ENCODE measurements at regions not wholly inside any gene's neighbourhood (a gene's known extent, or its start where the extent isn't known, plus 50 kb on each side); places are given as distances from the start of the nearest gene placed in this dataset.

DNA sequence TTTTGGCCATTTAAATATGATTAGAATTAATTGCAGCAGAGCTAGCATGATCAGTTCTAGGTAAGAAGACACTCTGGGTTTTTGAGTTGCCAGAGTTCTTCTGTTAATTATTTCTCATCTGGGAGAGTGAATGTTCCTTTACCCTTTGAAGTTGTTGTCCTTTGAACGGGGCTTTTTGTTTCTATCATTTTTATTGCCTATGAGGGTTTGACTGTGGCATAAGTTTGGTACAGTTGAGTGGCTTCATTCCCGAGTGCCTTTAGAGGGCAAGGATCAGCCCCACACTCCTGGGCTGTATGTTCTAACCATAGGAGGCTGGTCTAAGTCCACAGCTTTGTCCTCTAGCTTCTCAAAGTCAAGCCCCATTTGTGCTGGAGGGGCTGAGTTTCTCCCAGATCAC, 804.3 kb downstream of the KCNJ3 start:
- TF ChIP-seq, protein P1, sequence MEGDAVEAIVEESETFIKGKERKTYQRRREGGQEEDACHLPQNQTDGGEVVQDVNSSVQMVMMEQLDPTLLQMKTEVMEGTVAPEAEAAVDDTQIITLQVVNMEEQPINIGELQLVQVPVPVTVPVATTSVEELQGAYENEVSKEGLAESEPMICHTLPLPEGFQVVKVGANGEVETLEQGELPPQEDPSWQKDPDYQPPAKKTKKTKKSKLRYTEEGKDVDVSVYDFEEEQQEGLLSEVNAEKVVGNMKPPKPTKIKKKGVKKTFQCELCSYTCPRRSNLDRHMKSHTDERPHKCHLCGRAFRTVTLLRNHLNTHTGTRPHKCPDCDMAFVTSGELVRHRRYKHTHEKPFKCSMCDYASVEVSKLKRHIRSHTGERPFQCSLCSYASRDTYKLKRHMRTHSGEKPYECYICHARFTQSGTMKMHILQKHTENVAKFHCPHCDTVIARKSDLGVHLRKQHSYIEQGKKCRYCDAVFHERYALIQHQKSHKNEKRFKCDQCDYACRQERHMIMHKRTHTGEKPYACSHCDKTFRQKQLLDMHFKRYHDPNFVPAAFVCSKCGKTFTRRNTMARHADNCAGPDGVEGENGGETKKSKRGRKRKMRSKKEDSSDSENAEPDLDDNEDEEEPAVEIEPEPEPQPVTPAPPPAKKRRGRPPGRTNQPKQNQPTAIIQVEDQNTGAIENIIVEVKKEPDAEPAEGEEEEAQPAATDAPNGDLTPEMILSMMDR (IDR thresholded peaks at IDR 0.05; ENCODE audit: insufficient read depth, low read depth, low read length): no peak
- TF ChIP-seq EZH2 (IDR thresholded peaks at IDR 0.05; ENCODE audit: insufficient read depth, low read length): no peak

All from astrocyte (in vitro differentiated cells and primary cell).